GM21526 (cell line): ENCODE measurements at regions not wholly inside any gene's neighbourhood (a gene's known extent, or its start where the extent isn't known, plus 50 kb on each side); places are given as distances from the start of the nearest gene placed in this dataset.
"Not testable (repeated sequence)": the region's sequence is repeated elsewhere in the genome, so short reads cannot be mapped to it uniquely, and the experiment has no call there.

Source experiments
- ATAC-seq: cut with Tn5 transposase; IDR thresholded peaks from one replicate; pipeline ENCODE4 v1.9.1; 2021; ENCODE audit warnings: moderate library complexity; ENCODE audit not compliant: unreplicated experiment, low FRiP score

DNA sequence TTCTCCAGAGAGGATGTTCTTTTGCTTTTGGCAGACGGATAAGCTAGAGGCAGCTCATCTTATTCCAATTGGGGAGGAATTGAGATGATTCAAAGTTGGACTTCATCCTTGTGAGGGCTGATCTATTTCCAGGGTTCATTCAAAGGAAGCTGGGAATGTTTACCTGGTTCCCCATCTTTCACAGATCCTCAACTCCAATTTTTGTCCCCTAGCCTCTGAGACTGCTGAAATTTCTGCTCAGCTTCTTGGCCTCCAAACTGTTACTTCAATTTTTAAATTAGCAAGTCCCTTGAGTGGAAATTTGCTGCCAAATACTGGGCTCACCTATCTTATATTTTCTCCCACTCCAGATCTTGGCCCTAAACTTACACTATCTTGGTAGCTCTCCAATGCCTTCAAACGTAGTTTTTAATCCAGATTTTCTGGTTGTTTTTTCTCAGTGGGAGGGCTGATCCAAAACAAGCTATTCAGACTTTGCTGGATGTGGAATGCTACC, 93.9 kb upstream of the NEK6 start:
- no peak for ATAC-seq

- ATAC-seq, result no peak
These were observed 92.9 kb upstream of the NEK6 start for GRCh38 chr9:124164811-124165210.

- ATAC-seq, result no peak
These were observed 83.3 kb upstream of the NEK6 start for GRCh38 chr9:124174433-124174832.

DNA sequence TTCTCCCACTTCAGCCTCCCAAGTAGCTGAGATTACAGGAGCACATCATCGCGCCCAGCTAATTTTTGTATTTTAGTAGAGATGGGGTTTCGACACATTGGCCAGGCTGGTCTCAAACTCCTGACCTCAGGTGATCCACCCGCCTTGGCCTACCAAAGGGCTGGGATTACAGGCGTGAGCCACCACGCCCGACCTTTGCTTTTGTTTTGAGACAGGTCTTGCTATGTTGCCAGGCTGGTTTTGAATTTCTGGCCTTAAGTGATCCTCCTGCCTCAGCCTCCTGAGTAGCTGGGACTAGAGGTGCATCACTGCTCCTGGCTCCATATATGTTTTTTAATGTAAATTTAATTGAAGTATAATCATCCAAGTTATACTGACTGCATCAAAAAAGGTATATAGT, 80.2 kb upstream of the NEK6 start:
- not testable (repeated sequence) for ATAC-seq

DNA sequence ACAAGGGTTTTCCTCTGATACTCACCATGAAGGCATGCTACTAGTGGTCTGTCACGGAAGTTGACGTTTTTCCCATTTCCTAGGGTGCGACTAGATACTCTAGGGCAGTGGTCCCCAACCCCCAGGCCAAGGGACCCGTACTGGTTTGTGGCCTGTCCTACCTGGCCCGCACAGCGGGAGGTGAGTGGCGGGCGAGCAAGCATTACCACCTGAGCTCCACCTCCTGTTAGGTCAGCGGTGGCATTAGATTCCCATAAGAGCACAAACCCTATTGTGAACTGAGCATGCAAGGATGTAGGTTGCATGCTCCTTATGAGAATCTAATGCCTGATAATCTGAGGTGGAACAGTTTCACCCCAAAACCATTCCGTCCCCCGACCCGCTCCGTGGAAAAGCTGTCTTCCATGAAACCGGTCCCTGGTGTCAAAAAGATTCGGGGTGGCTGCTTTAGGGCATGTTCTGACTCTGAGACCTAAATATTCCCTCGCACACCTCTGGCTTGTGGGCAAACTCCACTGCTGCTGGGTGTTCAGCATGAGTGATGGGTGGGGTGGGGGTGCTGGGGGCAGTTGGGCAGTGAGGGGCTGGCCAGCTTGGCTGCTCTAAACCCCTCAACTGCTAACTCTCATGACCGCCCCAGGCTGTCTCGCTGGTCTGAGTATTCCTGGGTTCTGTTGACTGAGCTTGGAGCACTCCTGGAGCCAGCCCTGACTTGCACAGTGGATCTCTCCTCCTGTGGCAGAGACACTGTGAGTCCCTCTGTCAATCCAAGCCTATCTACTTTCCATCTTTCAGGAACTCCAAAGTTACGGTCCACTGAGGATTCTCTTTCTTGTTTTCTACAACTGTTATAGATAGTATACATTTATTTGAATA, 78.3 kb upstream of the NEK6 start:
- ATAC-seq, result no peak

DNA sequence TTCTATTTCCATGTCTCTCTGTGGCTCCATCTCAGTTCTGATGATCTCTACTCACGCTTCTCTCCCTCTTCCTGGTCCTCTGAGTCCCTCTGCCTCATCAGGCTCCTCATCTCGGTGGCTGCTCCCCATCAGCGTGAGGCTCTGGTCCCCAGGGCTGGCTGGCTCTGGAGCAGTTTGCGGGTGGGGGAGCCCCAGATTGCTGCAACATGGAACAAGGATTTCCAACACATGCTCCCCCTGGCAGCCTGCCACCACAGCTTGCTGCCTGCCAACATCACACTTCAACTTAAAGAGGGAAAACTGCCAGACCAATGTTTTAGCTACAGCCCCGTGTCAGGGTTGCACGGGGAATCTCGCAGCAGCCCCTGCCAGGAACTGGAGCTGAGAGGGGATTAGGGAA, 77.2 kb upstream of the NEK6 start:
- no peak for ATAC-seq

DNA sequence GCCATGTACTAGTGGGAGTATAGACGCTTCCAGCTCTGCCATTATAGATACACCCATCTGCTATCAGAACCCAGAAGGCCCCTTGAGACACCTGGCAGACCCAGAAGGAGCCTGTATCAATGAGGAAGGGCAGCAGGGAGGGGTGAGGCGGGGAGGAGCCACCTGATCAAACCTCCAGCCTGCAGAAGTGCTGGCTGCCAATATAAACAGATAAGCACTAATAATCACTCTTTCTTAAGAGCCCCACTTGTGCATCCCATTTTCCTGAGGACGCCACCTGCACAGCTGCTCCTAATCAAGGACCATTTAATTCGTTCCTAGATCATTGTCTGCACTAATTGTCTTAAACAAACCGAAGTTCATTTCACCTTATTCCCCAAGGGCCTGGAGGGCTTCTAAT, 75.0 kb upstream of the NEK6 start:
- no peak for ATAC-seq

DNA sequence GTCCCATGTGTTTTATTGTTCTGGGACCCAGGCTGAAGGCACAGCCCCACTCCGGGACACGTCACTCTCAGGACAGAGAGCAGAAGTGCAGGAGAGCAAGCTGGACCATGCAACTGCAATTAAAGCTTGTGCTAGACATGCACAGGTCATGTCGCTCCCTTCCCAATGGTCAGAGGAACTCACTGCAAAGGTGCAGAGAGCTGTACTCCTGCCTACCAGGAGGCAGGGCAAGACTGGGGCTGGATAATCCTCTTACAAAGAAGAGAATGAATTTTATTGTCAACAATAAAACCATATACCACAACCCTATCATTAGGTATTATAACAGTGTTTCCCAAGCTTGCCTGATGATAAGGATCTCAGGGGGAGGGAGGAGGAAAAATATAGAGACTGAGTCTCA, 74.0 kb upstream of the NEK6 start:
- ATAC-seq, result no peak

- no peak for ATAC-seq
These were observed 72.3 kb upstream of the NEK6 start for GRCh38 chr9:124185413-124185812.

DNA sequence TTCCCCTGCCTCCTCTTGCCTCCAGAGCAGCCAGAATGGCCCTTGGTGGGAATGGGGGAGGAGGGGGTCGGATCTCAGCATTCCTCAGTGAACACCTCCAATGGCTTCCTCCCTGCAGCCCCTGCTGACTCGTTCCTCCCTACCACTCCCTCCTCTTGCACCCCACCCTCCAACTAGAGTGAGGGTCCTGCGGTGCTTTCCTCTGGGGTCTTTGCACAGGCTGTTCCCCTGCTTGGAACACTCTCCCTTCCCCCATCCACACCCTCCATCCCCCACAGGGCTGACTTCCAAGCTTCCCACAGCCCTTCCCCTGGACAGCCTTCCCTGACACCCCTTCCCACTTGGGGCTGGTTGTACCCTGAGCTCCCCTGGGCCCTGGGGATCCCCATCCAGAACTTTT, 70.4 kb upstream of the NEK6 start:
- ATAC-seq, result no peak

DNA sequence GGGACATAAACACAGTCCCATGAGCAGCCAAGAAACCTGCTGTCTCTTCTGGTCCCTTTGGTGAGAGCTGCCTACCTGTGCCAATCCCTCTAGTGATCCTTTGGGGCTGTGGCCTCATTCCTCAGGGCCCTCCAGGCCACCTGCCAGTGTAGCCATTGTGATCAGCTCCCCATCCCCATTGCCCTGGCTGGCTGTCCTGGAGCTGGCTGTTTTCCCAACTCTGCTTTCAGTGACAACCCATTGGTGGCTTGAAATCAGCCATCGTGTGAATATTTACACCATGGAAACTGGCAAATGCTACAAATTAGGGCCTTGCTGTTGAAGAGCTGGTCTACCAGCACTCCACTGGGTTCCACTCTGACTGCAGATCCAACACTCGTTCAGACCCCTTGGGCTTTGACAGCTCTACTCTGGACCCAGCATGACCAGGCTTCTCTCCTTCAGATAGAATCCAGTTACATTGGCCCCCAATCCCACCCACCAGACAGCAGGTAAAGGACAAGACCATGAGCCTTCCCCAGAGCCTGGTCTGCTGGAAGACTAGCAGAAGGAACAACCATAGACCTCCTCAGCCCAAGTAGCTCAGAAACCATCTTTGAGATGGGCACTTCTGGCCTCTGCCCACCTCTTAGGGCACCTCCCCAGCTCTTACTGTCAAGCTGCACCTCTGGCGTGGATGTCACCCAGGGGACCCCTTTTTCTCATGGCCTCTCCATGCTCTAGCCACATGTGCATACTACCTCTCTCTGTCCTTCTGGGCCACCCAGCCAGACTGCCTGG, 69.2 kb upstream of the NEK6 start:
- ATAC-seq, result no peak

- ATAC-seq, result no peak
These were observed 67.0 kb upstream of the NEK6 start for GRCh38 chr9:124190761-124191160.

GRCh38 chr9:124191691-124192395, 65.9 kb upstream of the NEK6 start:
- ATAC-seq, result no peak

DNA sequence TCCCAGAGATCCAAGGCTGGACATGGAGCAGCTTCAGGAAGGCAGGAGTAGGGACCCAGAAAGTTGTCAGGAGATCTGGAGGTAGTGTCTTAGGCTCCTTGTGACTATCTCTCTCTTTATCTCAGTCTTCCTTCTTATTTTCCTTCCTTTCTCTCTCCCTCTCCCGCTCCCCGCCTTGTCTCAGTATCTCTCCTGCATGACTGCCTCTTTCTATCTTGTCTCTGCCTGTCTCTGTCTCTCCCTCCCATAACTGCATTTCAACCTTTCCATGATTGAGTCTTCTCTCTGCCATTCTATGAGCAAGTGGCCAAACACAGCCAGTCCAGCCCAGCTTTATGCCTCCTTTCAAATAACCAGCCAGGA, 61.0 kb upstream of the NEK6 start:
- ATAC-seq, result no peak

DNA sequence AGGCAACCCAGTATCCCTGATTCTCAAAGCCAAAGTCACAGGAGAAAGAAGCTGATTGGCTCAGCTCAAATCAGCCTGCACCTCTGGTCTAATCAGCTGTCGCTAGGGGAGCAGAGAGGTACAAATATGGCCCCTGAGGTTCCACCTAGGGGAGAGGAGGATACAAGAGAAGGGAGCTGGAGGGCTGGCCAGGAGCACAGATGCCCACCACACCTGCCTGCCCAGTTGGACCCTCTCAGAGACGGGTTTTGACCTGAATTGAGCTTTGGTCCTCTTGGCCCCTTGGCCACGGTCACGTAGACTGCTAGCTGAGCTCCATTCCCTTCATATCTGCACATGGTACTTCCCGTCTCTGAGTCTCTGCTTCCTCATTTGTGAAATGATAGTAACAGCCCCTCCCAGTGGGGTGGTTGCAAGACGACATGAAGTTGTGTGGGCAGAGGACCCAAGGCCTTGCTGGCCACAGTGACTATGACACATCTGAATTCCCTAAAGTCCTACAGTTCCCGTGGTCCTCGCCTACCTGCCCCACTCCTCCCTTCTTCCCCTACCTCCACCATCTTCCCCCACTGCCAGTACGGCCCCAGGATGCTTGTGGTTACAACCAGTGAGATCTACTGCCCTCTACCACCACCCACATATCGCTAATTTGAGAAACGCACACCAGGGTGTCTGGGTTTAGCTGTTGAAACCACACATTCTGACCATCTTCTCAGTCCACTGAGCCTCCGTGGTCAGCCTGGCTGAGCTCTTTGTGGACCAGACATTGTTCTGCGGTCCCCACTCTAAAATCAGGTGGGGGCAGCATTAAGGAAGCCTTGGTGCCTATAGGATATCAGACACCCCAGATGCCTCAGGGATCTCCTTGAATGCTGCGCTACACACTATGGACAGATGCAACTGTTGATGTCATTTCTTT, 60.3 kb upstream of the NEK6 start:
- peak; percentile 56 for ATAC-seq

DNA sequence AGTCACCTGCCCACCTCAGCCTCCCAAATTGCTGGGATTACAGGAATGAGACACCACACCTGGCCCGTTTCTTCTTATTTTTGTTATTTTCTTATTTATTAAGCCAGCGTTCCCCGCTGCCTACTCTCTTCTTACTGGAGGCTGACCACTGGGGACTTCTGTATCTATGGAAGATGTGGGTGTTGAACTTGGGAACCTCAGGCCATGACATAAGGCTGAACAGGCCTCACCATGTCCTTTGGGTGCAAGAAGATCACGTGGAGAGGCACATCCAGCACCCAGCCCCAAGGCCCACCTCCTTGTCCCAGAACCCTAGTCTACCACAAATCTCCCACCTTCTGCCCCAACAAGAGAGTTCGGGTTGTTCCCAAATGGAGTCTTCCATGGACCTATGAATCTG, 59.4 kb upstream of the NEK6 start:
- ATAC-seq, result no peak

DNA sequence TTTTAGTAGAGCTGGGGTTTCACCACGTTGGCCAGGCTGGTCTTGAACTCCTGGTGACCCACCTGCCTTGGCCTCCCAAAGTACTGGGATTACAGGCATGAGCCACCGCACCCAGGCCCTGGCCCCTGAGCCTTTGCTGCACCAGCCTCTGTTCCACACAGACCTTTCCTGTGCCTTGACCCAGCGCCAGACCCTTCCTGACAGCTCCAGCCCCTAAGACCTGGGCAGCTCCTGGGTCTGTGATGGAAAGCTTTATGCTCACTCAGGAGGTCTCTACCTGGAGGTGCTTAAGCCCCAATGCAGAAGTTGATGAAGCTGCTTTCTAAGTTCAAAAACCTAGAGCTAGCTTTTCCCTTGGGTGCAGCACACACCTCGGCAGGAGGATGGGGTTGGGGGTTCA, 58.8 kb upstream of the NEK6 start:
- ATAC-seq, result no peak

- ATAC-seq, result no peak
These were observed 58.3 kb upstream of the NEK6 start for GRCh38 chr9:124199474-124199873.

DNA sequence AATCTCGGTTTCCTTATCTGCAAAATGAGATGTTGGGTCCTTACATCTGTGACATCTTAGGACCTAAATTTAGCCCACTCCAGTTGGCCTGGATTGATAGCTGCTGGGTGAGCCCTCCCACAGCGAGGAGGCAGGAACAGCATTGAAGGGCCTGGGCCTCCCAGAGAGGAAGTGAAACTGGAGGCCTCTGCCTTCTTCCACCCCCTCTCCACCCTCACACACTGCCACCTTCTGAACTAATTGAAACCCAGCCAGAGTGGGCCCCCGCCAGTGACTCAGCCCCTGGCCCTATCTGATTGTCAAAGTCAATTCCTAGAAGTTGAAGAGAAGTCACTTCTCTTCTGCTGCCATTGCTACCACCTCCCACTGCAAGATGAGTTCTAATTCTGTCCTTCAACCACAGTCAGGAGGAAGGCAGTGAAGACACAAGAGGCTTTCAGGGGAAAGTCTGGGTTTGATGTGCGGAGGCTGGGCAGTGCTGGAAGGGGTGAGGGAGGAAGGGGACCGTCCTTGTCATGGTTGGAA, 55.2 kb upstream of the NEK6 start:
- peak; percentile 76 for ATAC-seq
